ENCODE measurements at regions not wholly inside any gene's neighbourhood (a gene's known extent, or its start where the extent isn't known, plus 50 kb on each side); places are given as distances from the start of the nearest gene placed in this dataset.

DNA sequence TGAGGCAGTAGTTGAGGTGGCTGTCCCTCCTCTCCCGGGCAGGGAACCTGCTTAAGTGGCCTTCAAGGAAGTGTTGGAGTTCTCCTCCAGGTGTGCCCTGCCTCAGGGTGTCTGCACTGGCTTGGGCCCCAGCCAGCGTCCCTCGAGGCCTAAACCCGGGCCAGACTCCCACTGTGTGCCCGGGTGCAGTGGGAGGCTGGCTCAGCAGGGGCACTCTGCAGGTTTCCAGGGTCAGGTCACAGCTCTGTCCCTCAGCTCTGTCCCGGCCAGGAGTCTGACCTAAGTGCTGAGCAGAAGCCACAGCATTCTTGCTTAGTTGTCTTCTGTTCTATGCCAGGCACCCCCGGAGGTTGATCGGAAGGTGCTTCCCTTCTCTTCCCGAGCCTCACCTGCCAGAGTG lies 69.0 kb upstream of the OTOS start:
- DNase-seq: no peak

- DNase-seq: no peak
Observed at GRCh38 chr2:240210198-240210965, 69.9 kb upstream of the OTOS start.

- DNase-seq: no peak
Observed at GRCh38 chr2:240211096-240211495, 70.6 kb upstream of the OTOS start.

DNA sequence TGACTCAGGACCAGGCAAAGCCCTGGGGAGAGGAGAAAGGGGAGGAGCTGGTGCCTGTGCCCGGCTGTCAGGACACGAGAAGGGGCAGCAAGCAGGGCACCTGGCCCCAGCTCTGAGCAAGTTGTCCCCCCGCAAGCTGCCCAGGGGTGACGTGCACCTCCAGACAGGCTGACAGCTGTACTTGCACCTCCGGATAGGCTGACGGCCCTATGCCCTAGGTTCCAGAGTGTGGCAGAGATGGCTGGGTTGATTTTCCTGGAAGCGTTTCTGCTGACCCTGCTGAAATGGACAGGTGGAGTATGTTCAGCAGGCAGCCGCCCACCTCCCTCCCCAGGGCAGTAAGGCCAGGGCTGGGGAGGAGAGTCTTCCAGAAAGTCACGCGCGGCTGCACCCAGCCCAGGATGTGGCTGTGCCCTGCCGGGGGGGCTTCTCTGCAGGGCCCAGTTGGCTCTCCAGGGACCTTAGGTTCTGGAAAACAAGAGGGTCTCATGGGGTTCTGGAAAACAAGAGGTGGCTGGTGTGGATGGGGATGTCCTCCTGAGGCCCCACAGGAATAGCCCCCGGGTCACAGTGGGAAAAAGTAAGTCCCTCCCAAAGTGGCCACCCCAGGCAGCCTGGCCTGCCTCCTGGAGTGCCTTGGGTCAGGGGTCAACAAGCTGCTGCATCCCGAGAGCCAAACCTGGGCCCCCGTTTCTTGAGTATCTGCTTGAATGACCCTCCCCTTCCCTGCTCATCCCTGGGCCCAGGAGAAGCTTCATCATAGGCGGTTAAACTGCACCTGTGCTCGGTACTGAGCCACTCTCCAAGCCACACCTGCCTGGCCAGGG lies 71.4 kb upstream of the OTOS start:
- DNase-seq: no peak

DNA sequence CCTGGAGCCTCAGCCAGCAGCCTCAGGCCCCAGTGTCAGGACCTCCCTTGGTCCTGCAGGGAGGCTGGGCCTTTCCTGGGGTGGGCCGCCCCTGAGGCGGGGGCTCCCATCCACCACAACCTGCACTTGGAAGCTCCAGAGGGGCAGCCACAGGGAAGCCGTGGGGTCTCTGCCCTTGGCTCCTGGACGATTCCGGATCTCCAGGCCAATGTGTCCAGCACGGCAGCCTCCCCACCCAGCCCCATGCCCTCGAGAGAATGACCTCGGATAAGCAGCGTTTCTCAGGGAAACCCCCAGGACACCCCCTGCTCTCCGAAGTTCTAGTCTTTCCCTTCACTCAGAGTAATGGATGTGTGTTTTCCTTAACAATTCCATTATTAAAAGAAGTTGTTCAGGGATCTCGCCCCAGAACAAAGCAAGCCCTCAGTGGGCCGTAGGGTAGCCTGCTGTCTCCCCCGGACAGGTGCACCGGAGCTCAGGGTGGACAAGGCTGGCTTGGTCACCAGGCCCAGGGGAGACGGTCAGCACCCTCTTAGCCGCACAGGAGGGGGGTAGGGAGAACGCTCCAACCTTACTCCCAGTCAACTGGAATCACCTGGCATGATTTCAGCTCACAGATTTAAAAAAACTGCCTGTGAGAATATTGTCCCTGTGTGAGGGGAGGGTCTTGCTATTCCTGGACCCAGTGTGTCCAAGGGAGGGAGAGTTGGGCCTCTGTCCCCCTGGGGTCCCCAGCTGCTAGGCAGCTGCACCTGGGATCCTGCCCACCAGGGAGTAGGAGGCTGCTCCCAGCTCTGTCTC lies 72.2 kb upstream of the OTOS start:
- DNase-seq: no peak

DNA sequence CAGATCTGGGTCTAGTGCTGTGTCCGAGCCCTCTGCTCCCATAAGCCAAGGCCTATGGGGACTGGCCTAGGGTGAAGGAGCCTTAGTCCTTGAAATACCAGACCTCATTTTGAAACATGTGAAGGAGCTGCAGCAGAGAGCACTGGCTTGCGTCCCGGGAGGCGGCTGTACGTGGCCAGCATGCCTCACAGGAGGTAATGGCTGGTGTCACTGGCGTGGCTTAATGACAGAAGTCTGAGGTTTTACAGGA lies 72.7 kb upstream of the OTOS start:
- no peak for DNase-seq

DNA sequence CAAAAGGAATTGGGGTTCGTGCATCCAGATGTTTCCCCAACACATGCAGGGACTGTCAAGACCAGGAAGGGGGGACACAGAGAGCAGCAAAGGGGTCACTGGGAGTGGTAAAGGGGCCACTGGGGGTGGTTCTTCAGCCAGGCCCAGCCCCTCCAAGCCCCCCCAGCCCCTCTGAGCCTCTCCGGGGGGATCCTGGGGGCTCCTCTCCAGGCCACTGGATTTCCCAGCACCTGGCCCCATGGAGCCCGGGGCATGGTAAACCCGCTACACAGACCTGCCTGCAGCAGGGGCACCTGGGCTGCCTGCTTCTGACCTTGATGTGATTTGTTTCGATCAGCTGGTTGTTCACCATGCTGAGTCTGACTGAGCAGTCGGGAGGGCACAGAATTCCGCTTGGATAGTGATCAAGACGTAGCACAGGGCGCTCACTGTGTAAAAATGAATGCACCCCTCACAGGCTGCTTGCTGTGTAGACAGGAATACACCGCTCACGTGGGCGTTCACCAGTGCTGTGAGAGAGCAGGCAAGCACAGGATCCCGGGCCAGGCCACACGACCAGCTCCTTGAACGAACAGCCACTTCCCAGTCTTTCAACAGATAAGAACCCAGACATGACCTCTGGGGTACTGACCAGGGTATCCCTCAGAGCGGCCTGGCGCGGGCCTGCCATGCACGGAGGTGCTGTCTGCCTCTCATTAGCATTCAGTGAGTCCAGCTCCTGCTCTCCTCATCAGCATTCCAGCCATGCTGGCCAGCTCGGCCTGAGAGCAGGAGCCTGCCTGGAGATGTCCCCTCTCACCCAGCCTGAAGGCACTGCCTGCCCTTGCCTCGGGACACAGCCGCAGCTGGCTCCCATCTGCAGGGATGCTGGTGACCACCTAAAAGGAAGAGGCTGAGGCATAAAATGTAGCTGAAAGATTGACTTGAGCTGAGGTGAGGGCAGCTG lies 73.3 kb upstream of the OTOS start:
- DNase-seq: no peak

DNA sequence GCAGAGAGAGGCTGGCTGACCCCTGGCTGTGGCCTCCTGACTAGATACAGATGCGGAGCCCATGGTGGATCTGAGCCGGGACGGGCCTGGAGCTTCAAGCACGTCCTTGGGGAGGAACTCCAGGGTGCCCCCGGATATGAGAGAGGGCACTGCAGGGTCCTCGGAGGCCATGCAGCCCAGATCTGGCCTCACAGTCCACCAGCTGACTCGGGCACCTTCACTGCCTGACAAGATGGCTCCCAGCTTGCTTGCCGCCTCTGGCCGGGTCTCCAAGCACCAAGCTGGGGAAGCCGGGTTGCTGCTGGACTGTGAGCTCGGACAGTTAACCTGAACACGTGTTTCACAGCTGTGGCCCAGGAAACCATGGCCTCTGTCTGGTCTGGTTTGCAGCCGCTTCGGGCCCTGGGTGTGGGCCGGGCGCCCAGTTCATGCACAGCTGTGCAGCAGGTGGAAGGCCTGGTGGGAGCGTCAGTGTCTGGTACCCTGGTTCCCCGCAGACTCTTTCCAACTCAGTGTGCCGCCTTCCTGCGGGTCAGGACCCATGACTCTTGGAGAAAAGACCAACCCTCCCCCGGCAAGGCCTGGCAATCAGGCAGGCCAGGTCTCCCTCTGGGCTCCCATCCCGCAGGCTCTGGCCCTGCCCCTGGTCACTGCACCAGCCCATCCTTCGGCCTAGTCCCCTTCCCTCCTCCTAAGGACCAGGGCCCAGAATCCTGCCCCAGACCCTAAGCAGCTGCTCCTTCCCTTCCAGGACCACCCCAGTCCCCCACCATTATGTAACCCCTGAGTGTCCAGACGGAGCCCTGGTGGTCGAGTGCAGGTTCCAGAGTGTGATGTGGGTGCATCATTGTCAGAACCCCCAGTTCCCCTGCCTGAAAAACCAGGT lies 74.6 kb upstream of the OTOS start:
- no peak for DNase-seq

DNA sequence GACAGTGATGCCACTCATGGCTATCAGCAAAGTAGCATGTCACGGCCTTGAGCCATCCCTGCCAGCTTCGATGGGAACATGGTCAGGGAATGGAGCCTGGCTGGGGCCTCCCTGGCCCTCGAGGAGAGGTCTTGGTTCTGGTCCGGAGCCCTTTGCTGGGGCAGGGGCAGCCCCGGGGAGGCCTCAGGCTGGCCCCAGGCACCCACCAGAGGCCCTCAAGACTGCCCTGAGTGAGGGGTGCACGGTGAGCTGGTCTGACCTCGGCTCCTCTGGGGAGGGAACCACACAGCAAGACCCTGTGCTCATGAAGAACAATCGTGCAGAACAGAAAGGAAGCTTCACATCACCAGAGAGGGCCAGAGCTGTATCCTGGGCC lies 75.2 kb upstream of the OTOS start:
- no peak for DNase-seq

GRCh38 chr2:240216167-240216566 lies 75.7 kb upstream of the OTOS start:
- DNase-seq: no peak

- DNase-seq: no peak
Observed at GRCh38 chr2:240217431-240218301, 77.2 kb upstream of the OTOS start.

DNA sequence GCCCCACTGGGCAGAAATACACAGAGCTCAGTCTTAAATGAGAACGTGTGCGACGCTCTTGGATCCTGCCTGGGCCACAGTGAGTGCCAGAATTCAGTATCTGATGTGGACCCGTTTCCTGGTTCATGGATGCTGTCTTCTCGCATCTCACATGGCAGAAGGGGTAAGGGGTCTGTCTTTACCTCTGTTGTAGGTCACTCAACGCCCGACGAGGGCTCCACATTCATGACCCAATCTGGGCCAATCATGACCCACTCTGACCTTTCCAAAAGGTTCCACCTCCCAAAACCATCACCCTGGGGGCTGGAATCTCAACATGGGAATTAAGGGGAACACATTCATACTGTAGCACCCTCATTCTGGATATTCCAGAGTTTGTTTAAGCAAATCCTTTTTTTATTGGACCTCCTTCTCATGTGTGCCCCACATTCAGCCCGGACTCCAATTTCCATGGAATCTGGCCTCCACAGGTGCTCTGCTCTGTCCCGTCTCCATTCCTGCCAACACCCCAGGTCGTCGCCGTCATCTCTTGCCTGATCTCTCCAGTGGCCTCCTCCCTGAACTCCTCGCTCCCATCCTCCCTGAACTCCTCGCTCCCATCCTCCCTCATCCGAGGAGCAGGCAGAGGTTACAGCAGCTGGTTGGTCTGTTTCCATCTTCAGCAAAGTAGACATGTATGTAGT lies 78.9 kb upstream of the OTOS start:
- DNase-seq: no peak

DNA sequence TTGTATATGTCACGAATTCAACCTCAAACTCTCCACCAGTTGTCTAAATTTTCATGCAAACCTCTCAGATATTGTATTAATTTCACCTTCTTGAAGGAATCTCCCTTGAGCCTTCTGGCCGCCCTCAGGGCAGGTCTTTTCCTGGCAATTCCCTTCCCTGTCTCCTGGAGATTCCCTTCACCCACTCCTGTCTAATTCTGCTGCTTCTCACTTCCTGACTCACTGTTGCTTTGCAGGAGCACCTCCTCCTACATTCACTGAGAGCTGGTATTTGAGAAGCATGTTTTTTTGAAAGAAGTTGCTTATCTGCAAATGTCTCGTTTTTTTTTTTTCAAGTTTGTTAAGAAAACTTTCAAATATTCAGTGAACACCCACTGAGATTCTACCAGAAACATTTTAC lies 79.9 kb upstream of the OTOS start:
- DNase-seq: no peak

- DNase-seq: no peak
Observed at GRCh38 chr2:240223631-240224030, 83.2 kb upstream of the OTOS start.

- DNase-seq: no peak
Observed at GRCh38 chr2:240224676-240225075, 84.2 kb upstream of the OTOS start.

DNA sequence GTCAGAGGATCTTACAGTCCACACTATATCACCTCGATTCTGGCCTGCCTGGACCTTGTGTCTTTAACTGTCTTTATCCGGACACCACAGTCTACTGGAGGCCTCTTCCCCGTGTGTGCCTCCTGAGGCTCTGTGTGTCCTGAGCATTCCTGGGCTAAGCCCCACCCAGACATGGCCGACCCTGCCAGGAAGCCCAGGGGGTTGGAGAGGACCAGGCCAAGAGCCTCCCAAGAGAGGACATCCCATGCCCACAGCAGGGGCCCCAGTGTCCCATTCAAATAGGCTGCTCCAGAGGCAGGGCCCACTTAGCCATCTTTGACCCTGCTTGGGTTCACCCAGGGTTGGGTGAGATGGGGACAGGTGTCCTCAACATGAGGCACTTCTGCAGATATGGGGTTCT lies 84.7 kb upstream of the OTOS start:
- no peak for DNase-seq

GRCh38 chr2:240225660-240226475 lies 85.4 kb upstream of the OTOS start:
- no peak for DNase-seq

GRCh38 chr2:240226672-240227537 lies 86.4 kb upstream of the OTOS start:
- DNase-seq: no peak
